GM12878 (cell line): ENCODE measurements at regions not wholly inside any gene's neighbourhood (a gene's known extent, or its start where the extent isn't known, plus 50 kb on each side); places are given as distances from the start of the nearest gene placed in this dataset.

Experiments used
- ATAC-seq: fragments of 200-7000 bp; cut with Tn5 transposase; 3 replicates; pipeline ENCODE4 v1.9.1; 2020; ENCODE audit warnings: mild to moderate bottlenecking, moderate library complexity
- BruUV-seq: library from RNA; stranded (reverse); fragments of 400-500 nt; replicated peaks from 2 replicates; lab custom pipeline; 2021; lab: Mats Ljungman, UMichigan
- CTCF ChIA-PET: fragments of 300-600 bp; sonication (Branson Sonifier 250); formaldehyde crosslinking; extraction: SDS; loops from one replicate; lab custom pipeline; 2021; ENCODE audit warnings: inconsistent platforms; lab: Yijun Ruan, JAX
- POLR2A ChIA-PET: fragments of 350-600 bp; formaldehyde crosslinking; extraction: SDS; loops from one replicate; lab custom pipeline; 2021; ENCODE audit warnings: inconsistent platforms; lab: Charles Lee
- RAD21 ChIA-PET: fragments of 300-600 bp; sonication (Branson Sonifier 250); formaldehyde crosslinking; loops from one replicate; lab custom pipeline; 2023; ENCODE audit warnings: antibody characterized with exemption; ENCODE audit not compliant: unreplicated experiment; lab: Charles Lee
- SMC1A ChIA-PET: fragments of 300-600 bp; sonication (Branson Sonifier 250); formaldehyde crosslinking; loops from one replicate; lab custom pipeline; 2023; ENCODE audit not compliant: unreplicated experiment, uncharacterized antibody; lab: Charles Lee
- DNase-seq: peaks from one replicate; pipeline ENCODE4 v3.0.0-alpha.2; 2011; ENCODE audit warnings: low read depth, low spot score
- FAIRE-seq: peaks from 3 replicates; lab custom pipeline; 2011; peaks lifted over from hg19 to GRCh38; lab: Jason Lieb, UNC
- H2AFZ ChIP-seq: 2 replicates; pipeline ENCODE4 v1.6.0; 2011; ENCODE audit warnings: low read depth, low read length, control low read depth; ENCODE audit not compliant: control insufficient read depth
- H3K27ac ChIP-seq: 2 replicates; pipeline ENCODE4 v1.5.1; 2011; ENCODE audit warnings: control low read depth; ENCODE audit not compliant: control insufficient read depth, insufficient read depth
- H3K27me3 ChIP-seq, 2 experiments: replicated peaks in 1 of 2; 2 replicates each; pipeline versions ENCODE4 v1.6.0 to v1.6.1; 2011; ENCODE audit warnings: low read length in 1 of 2; ENCODE audit not compliant: control insufficient read depth in 2 of 2, insufficient read depth in 2 of 2
- H3K36me3 ChIP-seq, 2 experiments: 2 replicates each; pipeline ENCODE4 v1.5.1; 2011; ENCODE audit warnings: low read length in 1 of 2; ENCODE audit not compliant: control insufficient read depth in 2 of 2, insufficient read depth in 2 of 2
- H3K4me1 ChIP-seq: 2 replicates; pipeline ENCODE4 v1.6.1; 2011; ENCODE audit warnings: mild to moderate bottlenecking, low read length, moderate library complexity, mixed read lengths; ENCODE audit not compliant: control insufficient read depth, insufficient read depth
- H3K4me2 ChIP-seq: 2 replicates; pipeline ENCODE4 v1.6.0; 2011; ENCODE audit warnings: control low read depth; ENCODE audit not compliant: control insufficient read depth, insufficient read depth
- H3K4me3 ChIP-seq: fragments of 200-600 bp; sonication (generic); 2 replicates; pipeline ENCODE4 v1.5.1; 2016
- H3K79me2 ChIP-seq: 2 replicates; pipeline ENCODE4 v1.6.0; 2011; ENCODE audit warnings: low read length; ENCODE audit not compliant: control insufficient read depth, insufficient read depth
- H3K9ac ChIP-seq: 2 replicates; pipeline ENCODE4 v1.8.0; 2011; ENCODE audit warnings: low read length, control low read depth, mixed read lengths; ENCODE audit not compliant: control insufficient read depth, insufficient read depth
- H3K9me3 ChIP-seq: replicated peaks from 3 replicates; pipeline ENCODE4 v1.5.1; 2011; ENCODE audit warnings: mild to moderate bottlenecking, low read length; ENCODE audit not compliant: control insufficient read depth, insufficient read depth
- H4K20me1 ChIP-seq: 2 replicates; pipeline ENCODE4 v1.6.0; 2011; ENCODE audit not compliant: control insufficient read depth, insufficient read depth
- BRCA1 ChIP-seq: IDR thresholded peaks from 2 replicates; pipeline ENCODE4 v1.6.1; 2011; ENCODE audit warnings: low read depth, low read length, improper control_type of control experiment
- CBX5 ChIP-seq: sonication (generic); IDR thresholded peaks from 2 replicates; pipeline ENCODE4 v1.6.1; 2016; ENCODE audit warnings: low read depth, moderate library complexity, mild to moderate bottlenecking, inconsistent platforms
- EZH2 ChIP-seq: IDR thresholded peaks from 2 replicates; pipeline ENCODE4 v1.6.1; 2012; ENCODE audit warnings: low read depth, mild to moderate bottlenecking, control low read depth, inconsistent platforms, low read length, borderline replicate concordance; ENCODE audit not compliant: control insufficient read depth
- IRF3 ChIP-seq: fragments of 450-650 bp; IDR thresholded peaks from 2 replicates; pipeline ENCODE4 v1.6.1; 2014; ENCODE audit warnings: mild to moderate bottlenecking
- LARP7 ChIP-seq: fragments of 450-650 bp; IDR thresholded peaks from 2 replicates; pipeline ENCODE4 v1.6.1; 2017; ENCODE audit warnings: mild to moderate bottlenecking
- TCF3 ChIP-seq: IDR thresholded peaks from 2 replicates; pipeline ENCODE4 v1.6.1; 2012; ENCODE audit warnings: low read depth, mild to moderate bottlenecking, low read length, borderline replicate concordance; ENCODE audit not compliant: insufficient read depth
- WRNIP1 ChIP-seq: IDR thresholded peaks from 2 replicates; pipeline ENCODE4 v1.6.1; 2011; ENCODE audit warnings: low read depth, low read length, improper control_type of control experiment, borderline replicate concordance
- WGBS: methylation state at CpG from one replicate; pipeline ENCODE4 v1.1.6; 2016; ENCODE audit warnings: low lambda C conversion rate; ENCODE audit not compliant: insufficient replicate concordance, insufficient coverage; ENCODE audit errors: missing lambda C conversion rate; 5-methylcytosine and 5-hydroxymethylcytosine counted together
- in situ Hi-C: fragments of 300-500 bp; cut with MboI; formaldehyde crosslinking; loops from 9 replicates; pipeline ENCODE4 v1.14.3; 2018; ENCODE audit warnings: mixed read lengths
- intact Hi-C: fragments of 100-400 bp; cut with micrococcal nuclease; formaldehyde crosslinking; loops from one replicate; pipeline ENCODE4 v1.14.2; 2022; ENCODE audit not compliant: unreplicated experiment
- TF ChIP-seq, protein P1 (sequence below): IDR thresholded peaks from 2 replicates; pipeline ENCODE4 v1.6.1; 2011; ENCODE audit warnings: low read depth, low read length, improper control_type of control experiment, borderline replicate concordance
- TF ChIP-seq, protein P2 (sequence below): IDR thresholded peaks from 2 replicates; pipeline ENCODE4 v1.6.1; 2012; ENCODE audit warnings: low read length, inconsistent platforms
- TF ChIP-seq, protein P3 (sequence below): fragments of 450-650 bp; IDR thresholded peaks from 2 replicates; pipeline ENCODE4 v1.6.1; 2017; ENCODE audit warnings: mild to moderate bottlenecking, low read depth, inconsistent platforms; ENCODE audit not compliant: poor library complexity, severe bottlenecking
- TF ChIP-seq, protein P4 (sequence below): IDR thresholded peaks from 2 replicates; pipeline ENCODE4 v1.6.1; 2011; ENCODE audit warnings: mild to moderate bottlenecking, low read depth, low read length, moderate library complexity; ENCODE audit not compliant: insufficient replicate concordance

DNA sequence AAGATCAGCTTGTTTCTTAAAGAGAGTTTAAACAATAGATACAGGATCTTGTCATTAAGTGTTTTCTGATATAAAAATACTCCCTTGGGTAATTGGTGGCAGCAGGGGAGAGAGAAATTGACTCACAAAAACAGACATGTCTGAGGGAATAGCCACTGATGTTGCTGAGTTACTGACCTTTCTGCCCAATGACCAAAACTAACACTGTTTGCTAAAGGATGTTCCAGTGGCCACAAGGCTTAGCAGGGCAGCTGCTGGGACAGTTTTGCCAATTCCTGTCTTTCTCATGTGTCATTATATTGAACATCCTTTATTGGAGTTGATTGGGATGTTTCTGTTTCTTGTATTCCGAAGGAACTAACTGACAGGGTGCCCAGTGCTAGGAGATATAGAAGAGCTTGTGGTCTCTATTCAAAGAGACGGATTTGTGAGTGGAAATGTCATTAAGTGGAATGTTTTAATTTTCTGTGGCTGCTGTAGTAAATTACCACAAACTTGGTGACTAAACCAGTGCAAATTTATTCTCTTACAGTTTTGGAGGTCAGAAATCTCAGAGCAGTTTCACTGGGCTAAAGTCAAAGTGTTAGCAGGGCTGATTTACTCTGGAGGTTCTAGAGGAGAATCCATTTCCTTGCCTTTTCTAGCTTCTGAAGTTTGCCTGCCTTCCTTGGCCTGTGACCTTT, 124.8 kb upstream of the RMDN2 start:
- Histone ChIP-seq H3K4me2 (no peak overlapping the region), H3K36me3 (no peaks in the 10 kb centered on the region), H3K9ac (no peak overlapping the region), H3K27me3 (no peaks in the 10 kb centered on the region), H4K20me1 (no peaks in the 10 kb centered on the region), H3K9me3 (no peaks in the 10 kb centered on the region), H3K79me2 (no peaks in the 10 kb centered on the region), H3K4me1 (peaks cover 3% of the 10 kb centered on the region; the same call in 1 of the 2 replicates), H3K4me3 (no peak overlapping the region), H3K27ac (no peak overlapping the region), H2AFZ (no peak overlapping the region)
- WGBS: 57% methylated on average over 2 of the region's 2 CpGs
- ChIA-PET SMC1A (interaction anchor here (0.6 to 1.7 kb wide), 6 partner anchors 55 to 399 kb away, joined by 3 to 4 read pairs (median 4); no protein-coding TSS in a partner anchor), CTCF (interaction anchor here (0.6 to 0.8 kb wide), 3 partner anchors 15 to 411 kb away, joined by 3 read pairs; no protein-coding TSS in a partner anchor), RAD21 (no interaction called here), POLR2A (no interaction called here)
- intact Hi-C loops (no loop called here), in situ Hi-C loops (no loop called here)
- no peak for TF ChIP-seq WRNIP1
- no peak for TF ChIP-seq LARP7
- TF ChIP-seq, protein P1, sequence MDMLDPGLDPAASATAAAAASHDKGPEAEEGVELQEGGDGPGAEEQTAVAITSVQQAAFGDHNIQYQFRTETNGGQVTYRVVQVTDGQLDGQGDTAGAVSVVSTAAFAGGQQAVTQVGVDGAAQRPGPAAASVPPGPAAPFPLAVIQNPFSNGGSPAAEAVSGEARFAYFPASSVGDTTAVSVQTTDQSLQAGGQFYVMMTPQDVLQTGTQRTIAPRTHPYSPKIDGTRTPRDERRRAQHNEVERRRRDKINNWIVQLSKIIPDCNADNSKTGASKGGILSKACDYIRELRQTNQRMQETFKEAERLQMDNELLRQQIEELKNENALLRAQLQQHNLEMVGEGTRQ: no peak
- no peak for TF ChIP-seq BRCA1
- TF ChIP-seq, protein P2, sequence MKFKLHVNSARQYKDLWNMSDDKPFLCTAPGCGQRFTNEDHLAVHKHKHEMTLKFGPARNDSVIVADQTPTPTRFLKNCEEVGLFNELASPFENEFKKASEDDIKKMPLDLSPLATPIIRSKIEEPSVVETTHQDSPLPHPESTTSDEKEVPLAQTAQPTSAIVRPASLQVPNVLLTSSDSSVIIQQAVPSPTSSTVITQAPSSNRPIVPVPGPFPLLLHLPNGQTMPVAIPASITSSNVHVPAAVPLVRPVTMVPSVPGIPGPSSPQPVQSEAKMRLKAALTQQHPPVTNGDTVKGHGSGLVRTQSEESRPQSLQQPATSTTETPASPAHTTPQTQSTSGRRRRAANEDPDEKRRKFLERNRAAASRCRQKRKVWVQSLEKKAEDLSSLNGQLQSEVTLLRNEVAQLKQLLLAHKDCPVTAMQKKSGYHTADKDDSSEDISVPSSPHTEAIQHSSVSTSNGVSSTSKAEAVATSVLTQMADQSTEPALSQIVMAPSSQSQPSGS: no peak
- TF ChIP-seq, protein P3, sequence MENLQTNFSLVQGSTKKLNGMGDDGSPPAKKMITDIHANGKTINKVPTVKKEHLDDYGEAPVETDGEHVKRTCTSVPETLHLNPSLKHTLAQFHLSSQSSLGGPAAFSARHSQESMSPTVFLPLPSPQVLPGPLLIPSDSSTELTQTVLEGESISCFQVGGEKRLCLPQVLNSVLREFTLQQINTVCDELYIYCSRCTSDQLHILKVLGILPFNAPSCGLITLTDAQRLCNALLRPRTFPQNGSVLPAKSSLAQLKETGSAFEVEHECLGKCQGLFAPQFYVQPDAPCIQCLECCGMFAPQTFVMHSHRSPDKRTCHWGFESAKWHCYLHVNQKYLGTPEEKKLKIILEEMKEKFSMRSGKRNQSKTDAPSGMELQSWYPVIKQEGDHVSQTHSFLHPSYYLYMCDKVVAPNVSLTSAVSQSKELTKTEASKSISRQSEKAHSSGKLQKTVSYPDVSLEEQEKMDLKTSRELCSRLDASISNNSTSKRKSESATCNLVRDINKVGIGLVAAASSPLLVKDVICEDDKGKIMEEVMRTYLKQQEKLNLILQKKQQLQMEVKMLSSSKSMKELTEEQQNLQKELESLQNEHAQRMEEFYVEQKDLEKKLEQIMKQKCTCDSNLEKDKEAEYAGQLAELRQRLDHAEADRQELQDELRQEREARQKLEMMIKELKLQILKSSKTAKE: no peak
- TF ChIP-seq CBX5: no peak
- TF ChIP-seq IRF3: no peak
- TF ChIP-seq TCF3: no peak
- TF ChIP-seq, protein P4, sequence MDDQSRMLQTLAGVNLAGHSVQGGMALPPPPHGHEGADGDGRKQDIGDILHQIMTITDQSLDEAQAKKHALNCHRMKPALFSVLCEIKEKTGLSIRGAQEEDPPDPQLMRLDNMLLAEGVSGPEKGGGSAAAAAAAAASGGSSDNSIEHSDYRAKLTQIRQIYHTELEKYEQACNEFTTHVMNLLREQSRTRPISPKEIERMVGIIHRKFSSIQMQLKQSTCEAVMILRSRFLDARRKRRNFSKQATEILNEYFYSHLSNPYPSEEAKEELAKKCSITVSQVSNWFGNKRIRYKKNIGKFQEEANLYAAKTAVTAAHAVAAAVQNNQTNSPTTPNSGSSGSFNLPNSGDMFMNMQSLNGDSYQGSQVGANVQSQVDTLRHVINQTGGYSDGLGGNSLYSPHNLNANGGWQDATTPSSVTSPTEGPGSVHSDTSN: no peak
- no peak for TF ChIP-seq EZH2
- no peak for ATAC-seq
- no TSS peak for BruUV-seq
- FAIRE-seq: no peak
- DNase-seq: no peak
